ENCODE measurements at regions not wholly inside any gene's neighbourhood (a gene's known extent, or its start where the extent isn't known, plus 50 kb on each side); places are given as distances from the start of the nearest gene placed in this dataset.

- Histone ChIP-seq H3K27ac (peak overlapping the region in 2 of 4 donors; percentile 9 to 29), H3K4me3 (no peak overlapping the region), H3K27me3 (no peaks in the 10 kb centered on the region), H3K9me3 (no peaks in the 10 kb centered on the region), H3K4me1 (peaks cover 0 to 69% (median 38%) of the 10 kb centered on the region in 3 donors), H3K36me3 (no peaks in the 10 kb centered on the region)
- no peak for TF ChIP-seq POLR2A (IDR thresholded peaks at IDR 0.05)
- TF ChIP-seq, protein P1, sequence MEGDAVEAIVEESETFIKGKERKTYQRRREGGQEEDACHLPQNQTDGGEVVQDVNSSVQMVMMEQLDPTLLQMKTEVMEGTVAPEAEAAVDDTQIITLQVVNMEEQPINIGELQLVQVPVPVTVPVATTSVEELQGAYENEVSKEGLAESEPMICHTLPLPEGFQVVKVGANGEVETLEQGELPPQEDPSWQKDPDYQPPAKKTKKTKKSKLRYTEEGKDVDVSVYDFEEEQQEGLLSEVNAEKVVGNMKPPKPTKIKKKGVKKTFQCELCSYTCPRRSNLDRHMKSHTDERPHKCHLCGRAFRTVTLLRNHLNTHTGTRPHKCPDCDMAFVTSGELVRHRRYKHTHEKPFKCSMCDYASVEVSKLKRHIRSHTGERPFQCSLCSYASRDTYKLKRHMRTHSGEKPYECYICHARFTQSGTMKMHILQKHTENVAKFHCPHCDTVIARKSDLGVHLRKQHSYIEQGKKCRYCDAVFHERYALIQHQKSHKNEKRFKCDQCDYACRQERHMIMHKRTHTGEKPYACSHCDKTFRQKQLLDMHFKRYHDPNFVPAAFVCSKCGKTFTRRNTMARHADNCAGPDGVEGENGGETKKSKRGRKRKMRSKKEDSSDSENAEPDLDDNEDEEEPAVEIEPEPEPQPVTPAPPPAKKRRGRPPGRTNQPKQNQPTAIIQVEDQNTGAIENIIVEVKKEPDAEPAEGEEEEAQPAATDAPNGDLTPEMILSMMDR (IDR thresholded peaks at IDR 0.05) = no peak
- no peak for DNase-seq
- 55 to 57% methylated on average over 5 of the region's 5 CpGs for WGBS, 2 donors
- intact Hi-C loops (cut with DNase I) = loop anchor here (5.0 to 10.0 kb wide), 2 partner anchors 180 to 548 kb away; no protein-coding TSS in a partner anchor
These were observed 89.0 kb upstream of the BLID start for GRCh38 chr11:122205036-122205435.

DNA sequence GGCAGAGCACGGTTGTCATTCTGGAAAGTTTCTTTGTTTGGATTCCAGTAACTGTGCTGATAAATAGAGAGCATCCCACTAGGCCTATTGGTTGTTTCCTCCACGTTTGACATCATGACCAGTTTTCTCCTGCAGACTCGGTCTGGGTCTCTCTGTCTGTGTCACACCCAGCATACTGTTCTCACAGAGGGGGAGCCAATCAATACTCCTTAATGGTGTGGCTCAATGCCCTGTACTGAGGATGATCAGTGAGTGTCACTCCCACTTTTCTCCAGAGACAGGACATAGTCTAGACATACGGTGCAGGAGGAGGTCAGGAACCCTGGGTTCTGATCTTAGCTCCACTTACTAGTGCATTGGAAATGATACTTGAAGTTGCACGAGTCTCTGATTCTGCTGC is 88.2 kb upstream of the BLID start:
- peaks cover 0 to 61% (median 30%) of the 10 kb centered on the region in 3 donors for H3K4me1 ChIP-seq
- TF ChIP-seq POLR2A (IDR thresholded peaks at IDR 0.05) = no peak
- TF ChIP-seq, protein P1 (IDR thresholded peaks at IDR 0.05) = no peak
- no peak overlapping the region for H3K4me3 ChIP-seq
- no peaks in the 10 kb centered on the region for H3K27me3 ChIP-seq
- 59 to 78% methylated on average over 4 to 5 of the region's 5 CpGs for WGBS, 2 donors
- peak overlapping the region in 1 of 4 donors; percentile 2 for H3K27ac ChIP-seq
- H3K36me3 ChIP-seq = no peaks in the 10 kb centered on the region
- no peak for DNase-seq
- H3K9me3 ChIP-seq = no peaks in the 10 kb centered on the region
- intact Hi-C loops (cut with DNase I) = loop anchor here (10.0 kb wide), 1 partner anchor 179 kb away; no protein-coding TSS in a partner anchor

DNA sequence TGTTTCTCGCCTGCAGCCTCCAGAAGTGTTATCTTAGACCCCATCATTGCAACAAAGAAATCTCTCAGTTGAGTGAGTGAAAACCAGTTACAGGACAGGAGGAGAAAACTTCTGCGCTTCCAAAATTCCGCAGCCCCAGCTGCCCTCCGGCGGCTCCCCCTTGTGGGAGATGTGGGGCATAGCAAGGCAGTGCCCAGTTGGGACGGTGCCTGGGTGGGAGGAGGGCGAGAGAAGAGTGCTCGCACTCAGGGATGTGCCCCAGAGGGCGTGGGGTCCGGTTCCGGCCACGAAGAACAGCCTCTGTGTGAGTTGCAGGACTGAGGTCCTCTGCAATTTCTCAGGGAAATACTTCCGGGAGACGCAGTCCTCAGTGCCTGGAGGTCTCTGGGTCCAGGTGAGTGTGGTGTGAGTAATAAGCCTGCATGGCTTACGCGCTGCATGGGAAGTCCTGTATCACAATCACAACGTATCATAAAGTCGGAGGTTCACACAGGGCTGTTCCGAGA is 87.0 kb upstream of the BLID start:
- TF ChIP-seq, protein P1 (IDR thresholded peaks at IDR 0.05) = peak; percentile 80 to 98 (median 94)
- no peak for TF ChIP-seq POLR2A (IDR thresholded peaks at IDR 0.05)

DNA sequence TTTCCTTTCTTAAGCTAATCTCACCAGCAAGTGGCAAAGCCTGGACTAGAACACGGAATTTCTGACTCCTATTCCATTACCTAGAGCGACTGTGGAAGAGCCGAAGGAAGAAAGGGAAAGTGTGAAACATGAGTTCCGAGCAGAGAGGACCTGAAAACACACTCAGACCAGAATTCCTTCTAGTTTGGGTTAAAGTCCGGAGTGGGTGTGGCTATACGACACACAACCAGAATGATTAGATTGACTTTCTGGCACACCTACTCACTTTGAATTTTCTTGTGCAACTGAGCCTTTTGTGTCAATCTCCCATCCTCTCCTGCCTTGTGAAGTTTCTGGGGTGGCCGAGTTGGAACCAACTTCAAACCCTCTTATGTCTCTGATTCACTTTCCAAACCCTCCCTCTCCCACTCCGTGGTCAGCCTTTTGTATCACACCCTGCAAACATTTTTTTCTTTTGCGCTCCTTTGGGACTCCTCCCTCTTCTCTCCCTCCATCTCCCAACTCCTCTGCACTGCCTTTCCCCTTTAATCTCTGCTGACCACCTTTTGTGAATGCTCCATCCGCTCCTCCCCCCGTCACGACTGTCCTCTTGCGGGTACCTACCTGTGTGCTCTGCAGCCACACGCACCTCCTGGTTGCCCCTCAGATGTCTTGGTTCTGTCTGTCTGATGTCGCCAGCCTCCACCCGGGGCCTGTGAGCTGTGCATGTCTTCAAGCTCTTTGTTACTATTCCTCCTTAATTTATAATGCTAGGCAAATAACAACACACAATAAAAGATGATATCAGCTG is 86.3 kb upstream of the BLID start:
- Histone ChIP-seq H3K27ac (peak overlapping the region; percentile 25 to 78 (median 58)), H3K27me3 (no peaks in the 10 kb centered on the region), H3K36me3 (no peaks in the 10 kb centered on the region), H3K4me3 (peak overlapping the region in 3 of 4 donors; percentile 33 to 58 (median 36)), H3K4me1 (peaks cover 0 to 47% (median 19%) of the 10 kb centered on the region in 3 donors), H3K9me3 (no peaks in the 10 kb centered on the region)
- no peak for DNase-seq
- no peak for TF ChIP-seq POLR2A (IDR thresholded peaks at IDR 0.05)
- TF ChIP-seq, protein P1 (IDR thresholded peaks at IDR 0.05) = no peak
- WGBS, 2 donors = 35 to 39% methylated on average over 16 of the region's 16 CpGs
- intact Hi-C loops (cut with DNase I) = loop anchor here (10.0 kb wide), 1 partner anchor 178 kb away; no protein-coding TSS in a partner anchor

More for the DNA sequence above, 87.0 kb upstream of the BLID start:
- no peaks in the 10 kb centered on the region for H3K36me3 ChIP-seq
- H3K4me1 ChIP-seq = peaks cover 0 to 51% (median 25%) of the 10 kb centered on the region in 3 donors
- WGBS, 2 donors = 5 to 35% methylated on average over 9 to 13 of the region's 19 CpGs
- H3K27ac ChIP-seq = peak overlapping the region; percentile 25 to 78 (median 66)
- no peak for DNase-seq
- intact Hi-C loops (cut with DNase I) = loop anchor here (10.0 kb wide), 1 partner anchor 178 kb away; no protein-coding TSS in a partner anchor
- no peaks in the 10 kb centered on the region for H3K9me3 ChIP-seq
- H3K27me3 ChIP-seq = no peaks in the 10 kb centered on the region
- H3K4me3 ChIP-seq = peak overlapping the region in 3 of 4 donors; percentile 33 to 58 (median 36)

- Histone ChIP-seq H3K36me3 (no peaks in the 10 kb centered on the region), H3K4me3 (peak overlapping the region in 1 of 4 donors; percentile 25), H3K4me1 (peaks cover 0 to 47% (median 23%) of the 10 kb centered on the region in 3 donors), H3K9me3 (no peaks in the 10 kb centered on the region), H3K27ac (peak overlapping the region in 1 of 4 donors; percentile 74), H3K27me3 (no peaks in the 10 kb centered on the region)
- intact Hi-C loops (cut with DNase I) = loop anchor here (10.0 kb wide), 1 partner anchor 176 kb away; no protein-coding TSS in a partner anchor
- DNase-seq = no peak
- WGBS, 2 donors = 64 to 75% methylated on average over 4 of the region's 4 CpGs
- TF ChIP-seq, protein P1 (IDR thresholded peaks at IDR 0.05) = no peak
- no peak for TF ChIP-seq POLR2A (IDR thresholded peaks at IDR 0.05)
These were observed 85.1 kb upstream of the BLID start for GRCh38 chr11:122201106-122201505.
